SK-N-SH (cell line): ENCODE measurements at regions not wholly inside any gene's neighbourhood (a gene's known extent, or its start where the extent isn't known, plus 50 kb on each side); places are given as distances from the start of the nearest gene placed in this dataset.

Experiments used
- CTCF ChIA-PET: fragments of 300-600, 350-600 bp; formaldehyde crosslinking; extraction: SDS; loops from one replicate; lab custom pipeline; 2021; lab: Yijun Ruan, JAX
- POLR2A ChIA-PET: fragments of 350-600 bp; sonication (Branson Sonifier 250); formaldehyde crosslinking; extraction: SDS; loops from one replicate; lab custom pipeline; 2020; ENCODE audit warnings: antibody characterized with exemption, inconsistent platforms; lab: Yijun Ruan, JAX
- DNase-seq: peaks from one replicate; pipeline ENCODE4 v3.0.0; 2012
- H2AFZ ChIP-seq: fragments of 200-600 bp; sonication (generic); 2 replicates; pipeline ENCODE4 v1.8.1; 2016; ENCODE audit warnings: antibody characterized with exemption, mild to moderate bottlenecking, low read depth
- H3F3A ChIP-seq: fragments of 200-600 bp; sonication (generic); replicated peaks from 2 replicates; pipeline ENCODE3; 2016; ENCODE audit warnings: antibody characterized with exemption, mild to moderate bottlenecking; ENCODE audit not compliant: insufficient read depth
- H3K27ac ChIP-seq, 2 experiments: fragments of 200-500 bp in 1 of 2; fragments of 200-600 bp in 1 of 2; sonication (Bioruptor generic) in 1 of 2; sonication (generic), shearing (Covaris generic) in 1 of 2; 2 replicates each; pipeline versions ENCODE4 v1.5.1 to v1.6.1; 2014 to 2016; ENCODE audit warnings: low read depth in 2 of 2, inconsistent platforms in 1 of 2, low read length in 1 of 2, mild to moderate bottlenecking in 1 of 2, mixed read lengths in 1 of 2
- H3K27me3 ChIP-seq: fragments of 200-600 bp; sonication (generic), shearing (Covaris generic); 2 replicates; pipeline ENCODE4 v1.6.1; 2016; ENCODE audit warnings: mixed run types; ENCODE audit not compliant: insufficient read depth
- H3K36me3 ChIP-seq, 2 experiments: fragments of 200-500 bp in 1 of 2; fragments of 200-600 bp in 1 of 2; sonication (Bioruptor generic) in 1 of 2; sonication (generic) in 1 of 2; replicated peaks in 1 of 2; 2 replicates each; pipeline versions ENCODE3 to v1.5.1; 2014 to 2016; ENCODE audit warnings: low read length in 1 of 2, mild to moderate bottlenecking in 1 of 2; ENCODE audit not compliant: insufficient read depth in 2 of 2, control insufficient read depth in 1 of 2
- H3K4me1 ChIP-seq, 2 experiments: fragments of 200-500 bp in 1 of 2; fragments of 200-600 bp in 1 of 2; sonication (Bioruptor generic) in 1 of 2; sonication (generic), shearing (Covaris generic) in 1 of 2; 2 replicates each; pipeline versions ENCODE4 v1.5.1 to v1.6.1; 2014 to 2016; ENCODE audit warnings: low read depth in 1 of 2, low read length in 1 of 2, mixed run types in 1 of 2; ENCODE audit not compliant: insufficient read depth in 2 of 2, control insufficient read depth in 1 of 2
- H3K4me2 ChIP-seq: fragments of 200-600 bp; sonication (generic), shearing (Covaris generic); 2 replicates; pipeline ENCODE4 v1.6.1; 2017; ENCODE audit warnings: mixed run types
- H3K4me3 ChIP-seq, 2 experiments: fragments of 200-500 bp in 1 of 2; fragments of 200-600 bp in 1 of 2; sonication (Bioruptor generic) in 1 of 2; sonication (generic), shearing (Covaris generic) in 1 of 2; 2 replicates each; pipeline versions ENCODE4 v1.5.1 to v1.8.1; 2014 to 2016; ENCODE audit warnings: low read depth in 2 of 2, inconsistent platforms in 1 of 2, low read length in 1 of 2, mild to moderate bottlenecking in 1 of 2, mixed read lengths in 1 of 2, moderate library complexity in 1 of 2
- H3K79me2 ChIP-seq: fragments of 200-600 bp; sonication (generic); 2 replicates; pipeline ENCODE4 v1.8.1; 2017; ENCODE audit warnings: mild to moderate bottlenecking; ENCODE audit not compliant: insufficient read depth
- H3K9ac ChIP-seq: fragments of 200-600 bp; sonication (generic); 2 replicates; pipeline ENCODE4 v1.6.1; 2017; ENCODE audit warnings: mixed run types
- H3K9me2 ChIP-seq: fragments of 200-600 bp; sonication (generic); 2 replicates; pipeline ENCODE4 v1.6.1; 2017; ENCODE audit warnings: mixed run types
- H3K9me3 ChIP-seq: fragments of 200-600 bp; sonication (generic); 2 replicates; pipeline ENCODE4 v1.6.1; 2017; ENCODE audit warnings: mixed run types, mild to moderate bottlenecking, moderate library complexity
- H4K20me1 ChIP-seq: fragments of 200-600 bp; sonication (generic); 2 replicates; pipeline ENCODE4 v1.6.1; 2017; ENCODE audit warnings: mild to moderate bottlenecking, mixed run types; ENCODE audit not compliant: insufficient read depth
- CHD2 ChIP-seq: fragments of 150-350 bp; IDR thresholded peaks from 2 replicates; pipeline ENCODE4 v1.6.1; 2018; ENCODE audit warnings: low read length; ENCODE audit not compliant: partially characterized antibody
- ELF1 ChIP-seq: IDR thresholded peaks from 2 replicates; pipeline ENCODE4 v1.4.0; 2012
- EP300 ChIP-seq, 2 experiments: IDR thresholded peaks; 2 replicates each; pipeline versions ENCODE4 v1.4.0 to v1.6.1; 2012; ENCODE audit warnings: borderline replicate concordance in 1 of 2, low read depth in 1 of 2, low read length in 1 of 2
- EZH2phosphoT487 ChIP-seq: fragments of 200-600 bp; sonication (generic); IDR thresholded peaks from 2 replicates; pipeline ENCODE4 v1.6.1; 2017; ENCODE audit warnings: low read depth, mixed run types, mild to moderate bottlenecking, antibody characterized with exemption, moderate library complexity, borderline replicate concordance
- FOXM1 ChIP-seq: IDR thresholded peaks from 2 replicates; pipeline ENCODE4 v1.4.0; 2012; ENCODE audit warnings: low read depth, mild to moderate bottlenecking
- GABPA ChIP-seq: IDR thresholded peaks from 2 replicates; pipeline ENCODE4 v1.4.0; 2012; ENCODE audit warnings: low read depth, mild to moderate bottlenecking
- GATA2 ChIP-seq: sonication (generic); formaldehyde crosslinking; IDR thresholded peaks from 2 replicates; pipeline ENCODE4 v1.5.0; 2020; ENCODE audit warnings: mild to moderate bottlenecking, missing genetic modification reagents
- MEF2A ChIP-seq: IDR thresholded peaks from 2 replicates; pipeline ENCODE4 v1.4.0; 2012; ENCODE audit warnings: low read depth, borderline replicate concordance
- MXI1 ChIP-seq: IDR thresholded peaks from 2 replicates; pipeline ENCODE4 v1.6.1; 2012; ENCODE audit warnings: mild to moderate bottlenecking, low read depth, low read length, improper control_type of control experiment
- RAD21 ChIP-seq: IDR thresholded peaks from 2 replicates; pipeline ENCODE4 v1.6.1; 2012; ENCODE audit warnings: mild to moderate bottlenecking, low read length
- RCOR1 ChIP-seq: fragments of 150-350 bp; IDR thresholded peaks from 2 replicates; pipeline ENCODE4 v1.6.1; 2017; ENCODE audit warnings: antibody characterized with exemption, low read length
- SIN3A ChIP-seq: IDR thresholded peaks from 2 replicates; pipeline ENCODE4 v1.6.1; 2012; ENCODE audit warnings: low read depth, mild to moderate bottlenecking, low read length, moderate library complexity, borderline replicate concordance
- SMC3 ChIP-seq: IDR thresholded peaks from 2 replicates; pipeline ENCODE4 v1.6.1; 2012; ENCODE audit warnings: low read depth, low read length, improper control_type of control experiment
- TAF1 ChIP-seq: IDR thresholded peaks from 2 replicates; pipeline ENCODE4 v1.6.1; 2012; ENCODE audit warnings: low read depth, mild to moderate bottlenecking, low read length, moderate library complexity, borderline replicate concordance
- TEAD4 ChIP-seq: IDR thresholded peaks from 2 replicates; pipeline ENCODE4 v1.4.0; 2012; ENCODE audit warnings: mild to moderate bottlenecking, borderline replicate concordance; ENCODE audit not compliant: insufficient read depth
- YY1 ChIP-seq: IDR thresholded peaks from 2 replicates; pipeline ENCODE4 v1.4.0; 2012; ENCODE audit warnings: low read depth, mild to moderate bottlenecking
- WGBS: methylation state at CpG from one replicate; pipeline ENCODE4 v1.1.6; 2017; ENCODE audit warnings: low lambda C conversion rate; 5-methylcytosine and 5-hydroxymethylcytosine counted together
- TF ChIP-seq, protein P1 (sequence below): IDR thresholded peaks from 2 replicates; pipeline ENCODE4; 2012
- TF ChIP-seq, protein P2 (sequence below): IDR thresholded peaks from 2 replicates; pipeline ENCODE4 v1.4.0; 2012; ENCODE audit warnings: low read depth, borderline replicate concordance
- TF ChIP-seq, protein P3 (sequence below): fragments of 150-350 bp; IDR thresholded peaks from 2 replicates; pipeline ENCODE4 v1.6.1; 2017; ENCODE audit warnings: antibody characterized with exemption, low read length, low read depth, borderline replicate concordance
- TF ChIP-seq, protein P4 (sequence below): IDR thresholded peaks from 2 replicates; pipeline ENCODE4 v1.4.0; 2012; ENCODE audit warnings: low read depth

DNA sequence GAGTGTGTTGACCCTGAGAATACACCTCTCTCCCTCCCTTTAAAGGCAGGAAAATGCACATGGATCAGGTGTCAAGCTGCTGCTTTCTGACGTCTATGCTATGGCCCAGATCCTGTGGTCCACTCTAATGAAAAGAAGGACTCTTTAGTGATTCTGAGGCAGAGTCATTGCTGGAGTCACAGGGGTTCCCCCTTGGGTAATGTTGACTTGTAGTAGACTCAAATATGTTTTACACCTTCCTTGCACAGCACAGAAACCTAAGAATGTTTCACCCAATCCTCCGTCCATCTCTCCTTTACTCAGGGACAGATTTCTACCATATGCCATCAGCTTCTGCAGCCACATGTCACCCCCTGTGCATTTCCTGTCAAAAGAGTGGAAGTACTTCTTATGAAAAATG lies 525.4 kb downstream of the TMEM121 start:
- no peaks in the 10 kb centered on the region for H3K36me3 ChIP-seq
- H3K27me3 ChIP-seq, result peaks cover 7% of the 10 kb centered on the region; the same call in 1 of the 2 replicates
- no peaks in the 10 kb centered on the region for H3F3A ChIP-seq
- no peak overlapping the region for H3K27ac ChIP-seq
- H3K4me1 ChIP-seq, result no peaks in the 10 kb centered on the region
- no peaks in the 10 kb centered on the region for H3K9me3 ChIP-seq
- H2AFZ ChIP-seq, result no peak overlapping the region
- ChIA-PET CTCF (no interaction called here), POLR2A (no interaction called here)
- H4K20me1 ChIP-seq, result no peaks in the 10 kb centered on the region
- no peak overlapping the region for H3K4me2 ChIP-seq
- no peaks in the 10 kb centered on the region for H3K9me2 ChIP-seq
- no peaks in the 10 kb centered on the region for H3K79me2 ChIP-seq
- WGBS, result 0% methylated on average over 2 of the region's 2 CpGs
- DNase-seq, result no peak
- TF ChIP-seq, protein P1, sequence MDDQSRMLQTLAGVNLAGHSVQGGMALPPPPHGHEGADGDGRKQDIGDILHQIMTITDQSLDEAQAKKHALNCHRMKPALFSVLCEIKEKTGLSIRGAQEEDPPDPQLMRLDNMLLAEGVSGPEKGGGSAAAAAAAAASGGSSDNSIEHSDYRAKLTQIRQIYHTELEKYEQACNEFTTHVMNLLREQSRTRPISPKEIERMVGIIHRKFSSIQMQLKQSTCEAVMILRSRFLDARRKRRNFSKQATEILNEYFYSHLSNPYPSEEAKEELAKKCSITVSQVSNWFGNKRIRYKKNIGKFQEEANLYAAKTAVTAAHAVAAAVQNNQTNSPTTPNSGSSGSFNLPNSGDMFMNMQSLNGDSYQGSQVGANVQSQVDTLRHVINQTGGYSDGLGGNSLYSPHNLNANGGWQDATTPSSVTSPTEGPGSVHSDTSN, result no peak
- TF ChIP-seq, protein P2, sequence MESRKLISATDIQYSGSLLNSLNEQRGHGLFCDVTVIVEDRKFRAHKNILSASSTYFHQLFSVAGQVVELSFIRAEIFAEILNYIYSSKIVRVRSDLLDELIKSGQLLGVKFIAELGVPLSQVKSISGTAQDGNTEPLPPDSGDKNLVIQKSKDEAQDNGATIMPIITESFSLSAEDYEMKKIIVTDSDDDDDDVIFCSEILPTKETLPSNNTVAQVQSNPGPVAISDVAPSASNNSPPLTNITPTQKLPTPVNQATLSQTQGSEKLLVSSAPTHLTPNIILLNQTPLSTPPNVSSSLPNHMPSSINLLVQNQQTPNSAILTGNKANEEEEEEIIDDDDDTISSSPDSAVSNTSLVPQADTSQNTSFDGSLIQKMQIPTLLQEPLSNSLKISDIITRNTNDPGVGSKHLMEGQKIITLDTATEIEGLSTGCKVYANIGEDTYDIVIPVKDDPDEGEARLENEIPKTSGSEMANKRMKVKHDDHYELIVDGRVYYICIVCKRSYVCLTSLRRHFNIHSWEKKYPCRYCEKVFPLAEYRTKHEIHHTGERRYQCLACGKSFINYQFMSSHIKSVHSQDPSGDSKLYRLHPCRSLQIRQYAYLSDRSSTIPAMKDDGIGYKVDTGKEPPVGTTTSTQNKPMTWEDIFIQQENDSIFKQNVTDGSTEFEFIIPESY, result no peak
- TF ChIP-seq SIN3A (no peak), CHD2 (no peak), GATA2 (no peak), EZH2phosphoT487 (no peak), SMC3 (no peak), FOXM1 (no peak), MEF2A (no peak), ELF1 (no peak), MXI1 (no peak), YY1 (no peak), TEAD4 (no peak), RAD21 (no peak)
- H3K4me3 ChIP-seq, result no peak overlapping the region
- H3K9ac ChIP-seq, result no peak overlapping the region

DNA sequence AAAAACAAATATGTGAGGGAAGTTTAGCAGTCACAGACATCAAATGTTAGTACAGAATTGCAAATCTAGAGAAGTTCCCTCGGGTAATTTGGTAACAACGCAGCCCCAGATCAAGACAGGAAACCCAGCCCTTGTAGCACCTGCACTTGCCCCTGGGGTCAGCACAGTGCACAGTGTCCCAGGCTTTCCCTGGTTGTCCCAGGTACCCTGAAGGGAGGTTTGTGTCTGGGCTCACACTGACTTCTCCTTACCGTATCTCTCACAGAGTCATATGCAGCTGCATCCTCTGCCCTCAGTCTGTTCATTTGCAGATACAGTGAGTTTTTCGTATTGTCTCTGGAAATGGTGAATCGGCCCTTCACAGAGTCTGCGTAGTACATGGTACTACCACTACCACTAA lies 528.9 kb downstream of the TMEM121 start:
- no peak for DNase-seq
- Histone ChIP-seq H3K79me2 (no peaks in the 10 kb centered on the region), H2AFZ (no peak overlapping the region), H3K9ac (no peak overlapping the region), H3K27me3 (peaks cover 7% of the 10 kb centered on the region; the same call in 1 of the 2 replicates), H3K9me3 (no peaks in the 10 kb centered on the region), H3K36me3 (no peaks in the 10 kb centered on the region), H3K4me3 (no peak overlapping the region), H3K4me1 (no peaks in the 10 kb centered on the region), H3K9me2 (no peaks in the 10 kb centered on the region), H3F3A (no peaks in the 10 kb centered on the region), H3K4me2 (no peak overlapping the region), H4K20me1 (no peaks in the 10 kb centered on the region), H3K27ac (no peak overlapping the region)
- ChIA-PET POLR2A (no interaction called here), CTCF (interaction anchor here (1.9 kb wide), 1 partner anchor 19 kb away, joined by 6 read pairs; no protein-coding TSS in a partner anchor)
- TF ChIP-seq TAF1 (no peak), MXI1 (no peak), CHD2 (no peak), GABPA (no peak), RCOR1 (no peak), SIN3A (no peak), YY1 (no peak), EP300 (IDR thresholded peaks at IDR 0.05; ENCODE audit: borderline replicate concordance in 1 of 2, low read depth in 1 of 2, low read length in 1 of 2) (no peak), TEAD4 (no peak)
- TF ChIP-seq, protein P3, sequence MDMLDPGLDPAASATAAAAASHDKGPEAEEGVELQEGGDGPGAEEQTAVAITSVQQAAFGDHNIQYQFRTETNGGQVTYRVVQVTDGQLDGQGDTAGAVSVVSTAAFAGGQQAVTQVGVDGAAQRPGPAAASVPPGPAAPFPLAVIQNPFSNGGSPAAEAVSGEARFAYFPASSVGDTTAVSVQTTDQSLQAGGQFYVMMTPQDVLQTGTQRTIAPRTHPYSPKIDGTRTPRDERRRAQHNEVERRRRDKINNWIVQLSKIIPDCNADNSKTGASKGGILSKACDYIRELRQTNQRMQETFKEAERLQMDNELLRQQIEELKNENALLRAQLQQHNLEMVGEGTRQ, result no peak
- TF ChIP-seq, protein P4, sequence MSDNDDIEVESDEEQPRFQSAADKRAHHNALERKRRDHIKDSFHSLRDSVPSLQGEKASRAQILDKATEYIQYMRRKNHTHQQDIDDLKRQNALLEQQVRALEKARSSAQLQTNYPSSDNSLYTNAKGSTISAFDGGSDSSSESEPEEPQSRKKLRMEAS, result no peak
- WGBS, result 2% methylated on average over 5 of the region's 6 CpGs
